Effector CD4-positive, alpha-beta T cell (primary cell): ENCODE measurements at regions not wholly inside any gene's neighbourhood (a gene's known extent, or its start where the extent isn't known, plus 50 kb on each side); places are given as distances from the start of the nearest gene placed in this dataset.

Experiments
- DNase-seq: peaks from one replicate; pipeline ENCODE4 v3.0.0-alpha.2; 2020

GRCh38 chr18:41347057-41347456, 608.0 kb upstream of the PIK3C3 start:
- no peak for DNase-seq

- no peak for DNase-seq
Observed at GRCh38 chr18:41343808-41344207, 611.2 kb upstream of the PIK3C3 start.

DNA sequence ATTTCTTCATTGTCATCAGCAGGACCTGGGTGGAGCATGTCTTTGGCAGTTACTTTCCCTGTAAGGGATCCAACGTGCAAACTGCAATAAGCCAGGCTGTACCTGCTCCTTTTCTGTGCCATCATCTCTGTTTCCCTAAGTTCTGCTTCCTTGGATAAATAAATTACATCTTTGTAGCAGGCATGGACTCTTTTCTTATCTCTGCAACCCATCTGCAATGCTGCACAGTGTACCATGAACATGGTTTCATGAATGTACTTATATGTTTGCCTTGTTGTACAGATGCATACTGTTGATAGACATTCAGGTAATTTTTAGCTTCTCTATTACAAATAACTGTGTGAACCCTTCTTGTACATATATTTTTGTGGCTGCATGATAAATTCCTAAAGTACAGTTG, 616.7 kb upstream of the PIK3C3 start:
- DNase-seq: no peak

GRCh38 chr18:41331661-41332060, 623.4 kb upstream of the PIK3C3 start:
- DNase-seq: no peak

- no peak for DNase-seq
Observed at GRCh38 chr18:41326311-41326710, 628.7 kb upstream of the PIK3C3 start.

DNA sequence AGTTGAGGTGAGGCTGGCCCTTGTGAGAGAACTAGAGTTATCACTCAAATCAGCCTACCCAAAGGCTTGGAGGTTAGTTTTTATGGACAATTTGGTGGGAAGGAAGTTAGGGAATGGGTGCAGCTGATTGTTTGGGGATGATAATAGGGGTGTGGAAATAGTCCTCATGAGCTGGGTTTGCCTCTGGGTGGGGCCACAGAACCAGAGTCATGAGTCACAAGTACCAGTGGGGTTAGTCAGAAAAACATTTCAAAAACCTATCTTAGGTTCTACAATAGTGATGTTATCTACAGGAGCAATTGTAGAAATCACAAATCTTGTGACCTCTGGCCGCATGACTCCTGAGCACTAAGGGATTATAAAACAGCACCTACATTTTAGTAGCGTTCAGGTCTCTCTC, 630.1 kb upstream of the PIK3C3 start:
- no peak for DNase-seq

- DNase-seq: no peak
Observed at GRCh38 chr18:41324020-41324791, 630.8 kb upstream of the PIK3C3 start.

- no peak for DNase-seq
Observed at GRCh38 chr18:41323044-41323443, 632.0 kb upstream of the PIK3C3 start.

DNA sequence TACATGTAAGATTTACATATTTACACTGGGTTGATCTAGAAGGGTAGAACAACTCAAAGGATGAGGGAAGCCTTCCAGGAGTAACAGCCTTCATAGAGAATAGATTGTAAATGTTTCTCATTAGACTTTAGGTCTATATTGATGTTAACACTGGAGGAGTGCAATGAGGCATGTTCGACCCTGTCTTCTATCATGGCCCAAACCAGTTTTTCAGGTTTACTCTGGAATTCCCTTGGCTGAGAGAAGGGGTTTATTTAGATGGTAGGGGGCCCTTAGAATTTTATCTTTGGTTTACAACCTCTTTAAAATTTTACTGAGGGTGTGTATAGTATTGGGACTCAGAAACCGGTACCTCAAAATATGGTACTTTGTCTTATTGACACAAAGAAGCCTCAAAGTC, 634.9 kb upstream of the PIK3C3 start:
- no peak for DNase-seq

DNA sequence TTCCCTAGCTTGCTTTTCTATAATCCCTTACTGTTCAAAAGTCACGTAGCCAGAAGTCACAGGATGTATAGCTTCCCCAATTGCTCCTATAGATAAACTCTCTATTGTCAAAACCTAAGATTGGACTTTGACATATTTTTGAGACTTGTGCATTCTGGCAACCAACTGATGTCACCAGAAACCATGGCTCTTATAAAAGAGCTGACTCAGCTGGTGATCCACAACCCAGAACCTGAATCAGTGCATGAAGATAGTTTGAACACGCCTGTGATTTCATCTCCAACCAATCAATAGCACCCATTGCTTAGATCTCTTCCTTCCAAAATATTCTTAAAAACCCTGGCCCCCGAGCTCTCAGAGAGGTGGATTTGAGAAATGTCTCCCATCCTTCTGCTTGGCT, 639.9 kb upstream of the PIK3C3 start:
- DNase-seq: no peak

- no peak for DNase-seq
Observed at GRCh38 chr18:41311571-41312547, 643.2 kb upstream of the PIK3C3 start.

- no peak for DNase-seq
Observed at GRCh38 chr18:41297740-41298139, 657.3 kb upstream of the PIK3C3 start.

DNA sequence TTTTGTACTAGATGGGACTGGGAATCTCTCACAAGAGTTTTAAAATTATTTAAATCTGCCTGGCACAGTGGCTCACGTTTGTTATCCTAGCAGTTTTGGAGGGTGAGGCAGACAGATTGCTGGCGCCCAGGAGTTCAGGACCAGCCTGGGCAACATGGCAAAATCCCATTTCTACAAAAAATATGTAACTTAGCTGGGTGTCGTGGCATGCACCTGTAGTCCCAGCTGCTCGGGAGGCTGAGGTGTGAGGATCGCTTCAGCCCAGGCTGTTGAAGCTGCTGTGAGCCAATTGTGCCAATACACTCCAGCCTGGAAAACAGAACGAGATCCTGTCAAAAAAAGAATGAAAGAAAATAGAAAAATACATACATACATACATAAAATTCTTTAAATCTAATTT, 685.7 kb upstream of the PIK3C3 start:
- DNase-seq: no peak

DNA sequence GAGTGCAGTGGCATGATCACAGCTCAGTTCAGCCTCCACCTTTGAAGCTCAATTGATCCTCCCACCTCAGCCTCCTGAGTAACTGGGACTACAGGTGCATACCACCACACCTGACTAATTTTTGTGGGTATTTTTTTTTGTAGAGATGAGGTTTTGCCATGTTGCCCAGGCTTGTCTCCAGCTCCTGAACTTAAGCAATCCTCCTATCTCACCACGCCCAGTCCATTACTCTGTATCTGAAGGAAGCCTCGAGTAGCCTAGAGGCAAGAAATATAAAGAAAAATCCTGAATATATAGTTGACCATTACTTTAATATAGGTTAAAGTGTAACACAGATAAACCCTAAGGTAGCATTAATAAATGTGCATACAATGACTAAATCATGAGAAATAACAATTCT, 686.8 kb upstream of the PIK3C3 start:
- no peak for DNase-seq

GRCh38 chr18:41266616-41267015, 688.4 kb upstream of the PIK3C3 start:
- no peak for DNase-seq

- no peak for DNase-seq
Observed at GRCh38 chr18:41266204-41266603, 688.8 kb upstream of the PIK3C3 start.

GRCh38 chr18:41265047-41265446, 690.0 kb upstream of the PIK3C3 start:
- DNase-seq: no peak

DNA sequence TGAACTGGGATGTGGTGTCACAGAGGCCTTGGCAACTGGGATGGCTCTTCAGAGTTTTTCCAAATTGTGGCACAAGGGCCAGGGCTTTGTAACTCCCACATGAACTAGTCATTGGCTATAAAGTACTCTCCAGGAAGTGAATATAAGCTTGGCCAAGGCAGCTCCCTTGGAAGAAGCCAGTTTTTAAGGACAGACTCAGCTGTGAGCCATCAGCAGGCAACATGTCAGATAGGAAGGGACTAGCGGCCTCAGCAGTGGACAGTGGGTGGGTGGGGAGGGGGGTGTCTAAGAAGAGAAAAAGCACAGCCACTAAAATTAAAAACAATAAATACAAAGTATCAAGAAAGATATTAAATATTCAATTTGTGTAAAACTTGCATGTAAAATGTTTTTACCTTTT, 691.1 kb upstream of the PIK3C3 start:
- DNase-seq: no peak

DNA sequence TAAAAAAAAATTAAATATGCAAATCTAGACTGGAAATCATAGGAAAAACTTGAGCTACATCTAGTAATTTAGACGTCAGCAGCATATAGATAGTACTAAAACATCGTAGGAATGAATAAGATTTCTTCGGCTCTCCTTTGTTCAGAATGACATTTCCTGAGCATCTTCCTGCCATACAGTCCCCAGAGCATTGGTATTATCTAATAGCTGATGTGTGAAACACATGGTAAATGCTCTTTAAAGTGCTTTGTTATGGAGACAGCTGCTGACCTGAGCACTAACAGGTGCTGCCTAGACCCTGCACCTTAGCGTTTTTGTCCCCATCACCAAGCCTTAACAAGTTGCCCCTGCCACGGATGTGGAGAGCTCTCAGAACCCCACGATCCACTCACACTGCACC, 692.3 kb upstream of the PIK3C3 start:
- DNase-seq: no peak

DNA sequence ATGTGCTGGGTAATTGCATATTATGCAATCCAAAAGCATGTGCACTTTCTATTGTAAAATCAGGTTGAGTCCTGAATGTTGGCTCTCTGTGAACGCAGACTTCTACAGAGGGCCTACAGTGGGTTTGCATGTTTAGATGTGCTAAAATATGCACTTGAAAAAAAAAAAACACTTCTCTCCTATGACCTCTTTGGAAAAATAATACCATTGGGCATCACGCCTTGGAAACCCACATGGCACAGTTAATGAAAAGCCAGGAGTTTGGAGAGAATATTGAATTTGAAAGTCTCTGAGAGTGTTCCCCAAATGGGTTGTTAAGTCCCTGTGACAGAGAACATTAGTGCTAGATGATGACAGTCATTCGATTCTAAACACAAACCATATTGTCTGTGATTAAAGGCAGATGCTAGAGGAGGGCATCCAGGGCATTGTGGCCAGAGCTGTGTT, 710.4 kb upstream of the PIK3C3 start:
- no peak for DNase-seq

- DNase-seq: no peak
Observed at GRCh38 chr18:41237317-41237716, 717.7 kb upstream of the PIK3C3 start.

DNA sequence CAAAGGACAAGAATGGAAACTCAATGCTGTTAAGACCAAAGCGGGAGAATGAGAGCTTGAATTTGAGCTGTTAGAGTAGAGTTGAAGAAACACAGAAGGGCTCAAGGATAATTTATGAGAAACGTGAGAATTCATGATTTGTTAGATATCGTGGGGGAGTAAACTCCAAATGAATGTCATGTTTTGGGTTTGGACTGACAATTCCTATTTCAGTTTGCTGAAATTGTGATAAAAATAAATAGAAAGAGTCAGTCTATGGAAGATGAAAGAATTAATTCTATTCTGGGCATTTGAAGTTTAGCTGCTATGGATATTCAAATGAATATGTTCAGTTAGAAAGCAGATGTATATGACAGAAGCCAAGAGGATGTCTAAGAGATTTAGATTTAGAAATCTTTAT, 723.4 kb upstream of the PIK3C3 start:
- DNase-seq: no peak

DNA sequence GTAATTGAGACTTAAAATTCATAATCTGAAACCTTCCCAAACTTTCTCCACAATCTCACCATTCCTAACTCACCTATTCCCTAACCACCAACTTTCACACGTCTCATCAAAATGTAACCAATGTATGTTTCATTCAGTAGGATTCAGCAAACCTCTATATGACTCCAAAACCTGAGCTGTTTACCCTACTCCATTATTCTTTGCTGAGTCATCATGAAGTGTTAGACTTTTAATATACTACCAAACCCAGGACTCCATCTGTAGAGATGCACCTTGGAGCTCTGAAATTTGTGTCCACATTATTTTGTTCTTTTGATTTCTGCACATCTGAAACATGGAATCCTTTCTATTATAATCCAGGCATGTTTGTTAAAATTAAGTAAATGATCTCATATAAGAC, 727.0 kb upstream of the PIK3C3 start:
- no peak for DNase-seq

DNA sequence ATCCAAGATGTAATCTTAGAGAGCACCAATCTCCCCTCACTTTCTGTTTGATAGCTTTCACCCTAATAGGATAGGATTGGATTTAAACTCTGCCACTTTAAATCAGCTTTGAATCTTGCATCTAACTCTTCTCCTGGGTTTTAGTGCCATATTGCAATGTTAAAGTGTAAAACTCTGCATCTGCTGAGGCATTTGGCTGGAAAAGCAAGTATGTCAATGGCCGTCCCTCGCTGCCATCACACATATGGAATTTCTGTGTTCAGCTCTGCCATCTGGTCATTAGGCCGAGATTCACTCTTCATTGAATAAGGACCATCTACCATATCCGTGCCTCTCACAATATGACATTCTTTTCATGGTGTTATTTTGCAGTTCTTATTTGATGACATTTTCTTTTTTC, 728.1 kb upstream of the PIK3C3 start:
- DNase-seq: no peak
